Lung (tissue), 11 donors: ENCODE measurements at regions not wholly inside any gene's neighbourhood (a gene's known extent, or its start where the extent isn't known, plus 50 kb on each side); places are given as distances from the start of the nearest gene placed in this dataset.

Experiments used
- ATAC-seq: fragments of 200-7000 bp; cut with Tn5 transposase; one replicate; pipeline ENCODE4 v1.9.1; 2020; ENCODE audit warnings: moderate number of reproducible peaks; ENCODE audit not compliant: insufficient read depth, low FRiP score
- DNase-seq, 3 donors: peaks; one replicate each; pipeline ENCODE4 v3.0.0-alpha.2; 2013 to 2017
- H3K27ac ChIP-seq, 2 donors: one replicate each; pipeline ENCODE4 v1.5.1; 2013; ENCODE audit warnings: mild to moderate bottlenecking in 2 of 2, moderate library complexity in 2 of 2, control low read depth in 1 of 2, inconsistent platforms in 1 of 2, low read depth in 1 of 2, low read length in 1 of 2
- H3K27me3 ChIP-seq, 3 donors: one replicate each; pipeline ENCODE4 v1.5.1; 2013; ENCODE audit warnings: low read length in 2 of 3; ENCODE audit not compliant: control insufficient read depth in 3 of 3, insufficient read depth in 3 of 3
- H3K36me3 ChIP-seq, 4 donors: one replicate each; pipeline ENCODE4 v1.5.1; 2013; ENCODE audit warnings: low read length in 4 of 4, mild to moderate bottlenecking in 1 of 4, moderate library complexity in 1 of 4; ENCODE audit not compliant: control insufficient read depth in 4 of 4, insufficient read depth in 4 of 4
- H3K4me1 ChIP-seq, 5 donors: one replicate each; pipeline ENCODE4 v1.5.1; 2013; ENCODE audit warnings: low read length in 5 of 5, mild to moderate bottlenecking in 2 of 5, moderate library complexity in 1 of 5; ENCODE audit not compliant: control insufficient read depth in 5 of 5, insufficient read depth in 5 of 5
- H3K4me3 ChIP-seq: one replicate; pipeline ENCODE4 v1.5.1; 2013; ENCODE audit warnings: mild to moderate bottlenecking, control low read depth, moderate library complexity
- H3K9ac ChIP-seq, 2 donors: one replicate each; pipeline ENCODE4 v1.5.1; 2013; ENCODE audit warnings: low read length in 2 of 2, control low read depth in 1 of 2; ENCODE audit not compliant: insufficient read depth in 1 of 2
- H3K9me3 ChIP-seq, 4 donors: one replicate each; pipeline ENCODE4 v1.5.1; 2013; ENCODE audit warnings: low read length in 3 of 4, mild to moderate bottlenecking in 1 of 4, moderate library complexity in 1 of 4; ENCODE audit not compliant: control insufficient read depth in 4 of 4, insufficient read depth in 3 of 4
- WGBS, 2 donors: extraction: QIAGEN DNeasy Blood & Tissue Kit; methylation state at CpG; one replicate each; pipeline ENCODE4 v1.1.7; 2013; 5-methylcytosine and 5-hydroxymethylcytosine counted together
- TF ChIP-seq, protein P1 (sequence below): IDR thresholded peaks from 2 replicates; pipeline ENCODE4 v1.5.1; 2012; ENCODE audit warnings: mild to moderate bottlenecking; ENCODE audit errors: control extremely low read depth, extremely low read depth
- donor health status: control.
- donor health status: control.
- donor health status: Bipolar disorder and iron deficiency.
- donor health status: healthy.
- donor health status: DM: yes; HTN: yes; CAD: no.

DNA sequence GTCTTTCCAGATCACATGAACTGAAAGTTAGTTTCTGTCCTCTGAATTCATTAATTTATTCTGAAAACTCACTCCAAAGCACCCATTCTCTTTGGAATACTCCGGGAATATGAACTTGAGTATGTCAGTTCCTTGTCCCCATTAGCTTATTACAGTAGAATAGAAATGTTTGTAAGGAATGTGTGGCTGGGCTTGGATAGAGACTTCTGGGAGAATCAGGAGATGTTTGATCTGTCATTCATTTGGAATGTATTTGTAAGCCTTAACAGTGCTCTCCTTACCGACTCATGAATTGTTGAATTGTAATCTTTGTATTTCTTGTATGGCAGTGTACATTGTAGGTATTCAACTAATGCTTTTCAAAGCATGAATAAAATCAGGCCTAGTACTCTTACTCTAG lies 548.4 kb downstream of the LRRC70 start:
- ATAC-seq (no peak), DNase-seq (no peak)
- Histone ChIP-seq H3K27me3 (no peaks in the 10 kb centered on the region), H3K4me1 (peaks cover 0 to 6% (median 3%) of the 10 kb centered on the region in 5 donors), H3K9ac (no peak overlapping the region), H3K27ac (no peak overlapping the region), H3K9me3 (no peaks in the 10 kb centered on the region), H3K4me3 (no peak overlapping the region), H3K36me3 (no peaks in the 10 kb centered on the region)
- 84 to 92% methylated on average over 2 of the region's 2 CpGs for WGBS, 2 donors
- TF ChIP-seq, protein P1, sequence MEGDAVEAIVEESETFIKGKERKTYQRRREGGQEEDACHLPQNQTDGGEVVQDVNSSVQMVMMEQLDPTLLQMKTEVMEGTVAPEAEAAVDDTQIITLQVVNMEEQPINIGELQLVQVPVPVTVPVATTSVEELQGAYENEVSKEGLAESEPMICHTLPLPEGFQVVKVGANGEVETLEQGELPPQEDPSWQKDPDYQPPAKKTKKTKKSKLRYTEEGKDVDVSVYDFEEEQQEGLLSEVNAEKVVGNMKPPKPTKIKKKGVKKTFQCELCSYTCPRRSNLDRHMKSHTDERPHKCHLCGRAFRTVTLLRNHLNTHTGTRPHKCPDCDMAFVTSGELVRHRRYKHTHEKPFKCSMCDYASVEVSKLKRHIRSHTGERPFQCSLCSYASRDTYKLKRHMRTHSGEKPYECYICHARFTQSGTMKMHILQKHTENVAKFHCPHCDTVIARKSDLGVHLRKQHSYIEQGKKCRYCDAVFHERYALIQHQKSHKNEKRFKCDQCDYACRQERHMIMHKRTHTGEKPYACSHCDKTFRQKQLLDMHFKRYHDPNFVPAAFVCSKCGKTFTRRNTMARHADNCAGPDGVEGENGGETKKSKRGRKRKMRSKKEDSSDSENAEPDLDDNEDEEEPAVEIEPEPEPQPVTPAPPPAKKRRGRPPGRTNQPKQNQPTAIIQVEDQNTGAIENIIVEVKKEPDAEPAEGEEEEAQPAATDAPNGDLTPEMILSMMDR = no peak

DNA sequence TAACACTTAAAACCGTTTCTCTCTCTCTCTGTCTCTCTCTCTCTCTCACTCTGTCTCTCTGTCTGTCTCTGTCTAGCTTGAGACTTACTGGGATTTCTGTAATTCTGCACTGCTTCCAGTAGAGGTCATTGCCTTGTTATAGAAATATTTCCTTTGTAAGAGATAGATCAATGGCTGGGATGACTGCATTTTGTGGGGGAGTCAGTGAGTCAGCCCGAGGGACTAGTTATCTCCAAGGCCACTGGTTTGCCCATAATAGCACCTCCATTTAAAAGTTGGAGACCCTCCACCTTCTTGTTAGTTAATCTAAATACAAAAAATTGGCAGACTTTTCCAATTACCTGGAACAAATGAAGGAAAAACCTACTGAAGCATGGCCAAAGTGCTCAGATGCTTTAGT lies 547.2 kb downstream of the LRRC70 start:
- ATAC-seq = no peak
- Histone ChIP-seq H3K27me3 (no peaks in the 10 kb centered on the region), H3K9ac (no peak overlapping the region), H3K9me3 (no peaks in the 10 kb centered on the region), H3K4me3 (no peak overlapping the region), H3K4me1 (peaks cover 0 to 6% (median 3%) of the 10 kb centered on the region in 5 donors), H3K36me3 (no peaks in the 10 kb centered on the region), H3K27ac (no peak overlapping the region)
- WGBS, 2 donors = 27 to 32% methylated on average over 2 of the region's 2 CpGs
- peak in 2 of 3 donors; percentile 25 to 38 for DNase-seq
- TF ChIP-seq, protein P1 = no peak

DNA sequence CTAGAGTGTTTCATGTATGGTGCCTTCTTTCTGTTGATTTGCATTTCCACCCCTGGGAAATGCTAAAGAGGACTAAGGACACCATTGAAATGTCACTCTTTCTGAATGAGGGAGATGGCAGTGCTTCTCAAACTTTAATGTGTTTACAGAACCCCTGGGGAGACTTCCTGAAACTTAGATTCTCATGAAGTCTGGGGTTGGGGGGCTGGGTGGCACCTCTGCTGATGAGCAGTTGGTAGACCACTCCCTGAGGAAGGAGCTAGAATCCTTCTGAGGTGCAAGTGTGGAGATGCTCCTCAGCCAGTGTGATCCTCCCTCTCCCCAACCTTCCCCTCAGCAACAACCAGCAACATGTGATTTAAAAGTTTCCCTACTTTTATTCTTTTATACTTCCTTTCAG lies 546.8 kb downstream of the LRRC70 start:
- TF ChIP-seq, protein P1 = no peak
- ATAC-seq = no peak
- no peak for DNase-seq
- Histone ChIP-seq H3K9me3 (no peaks in the 10 kb centered on the region), H3K4me3 (no peak overlapping the region), H3K4me1 (peaks cover 0 to 6% (median 3%) of the 10 kb centered on the region in 5 donors), H3K9ac (no peak overlapping the region), H3K27me3 (no peaks in the 10 kb centered on the region), H3K36me3 (no peaks in the 10 kb centered on the region), H3K27ac (no peak overlapping the region)

DNA sequence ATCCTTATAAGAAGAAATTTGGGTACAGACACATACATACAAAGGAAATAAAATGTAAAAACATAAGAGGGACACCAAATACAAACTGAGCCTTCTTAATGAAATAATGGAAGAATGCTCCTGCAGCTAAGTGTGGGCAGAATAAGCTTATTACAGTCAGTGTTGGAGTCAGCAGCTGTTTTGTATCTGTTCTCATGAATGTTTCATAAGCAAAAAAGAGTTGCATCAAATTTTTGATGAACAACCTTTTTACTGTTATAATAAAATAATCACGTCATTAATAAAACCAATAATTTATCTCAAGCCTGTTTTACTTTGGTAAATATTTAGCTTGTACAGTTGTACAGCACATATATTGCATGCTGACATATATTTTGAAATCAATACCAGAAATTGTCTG lies 545.6 kb downstream of the LRRC70 start:
- H3K9ac ChIP-seq = no peak overlapping the region
- peaks cover 0 to 6% (median 3%) of the 10 kb centered on the region in 5 donors for H3K4me1 ChIP-seq
- ATAC-seq (no peak), DNase-seq (peak in 2 of 3 donors; percentile 72 to 76)
- H3K4me3 ChIP-seq = no peak overlapping the region
- no peaks in the 10 kb centered on the region for H3K27me3 ChIP-seq
- H3K36me3 ChIP-seq = no peaks in the 10 kb centered on the region
- H3K27ac ChIP-seq = no peak overlapping the region
- TF ChIP-seq, protein P1 = no peak
- 82 to 87% methylated on average over 1 of the region's 1 CpG for WGBS, 2 donors
- no peaks in the 10 kb centered on the region for H3K9me3 ChIP-seq
